AG20443 (cell line): ENCODE measurements at regions not wholly inside any gene's neighbourhood (a gene's known extent, or its start where the extent isn't known, plus 50 kb on each side); places are given as distances from the start of the nearest gene placed in this dataset.
"Not testable (repeated sequence)": the region's sequence is repeated elsewhere in the genome, so short reads cannot be mapped to it uniquely, and the experiment has no call there.

Experiments used
- DNase-seq: peaks from one replicate; pipeline ENCODE4 v3.0.0; 2012; ENCODE audit warnings: low spot score, mixed read lengths

- no peak for DNase-seq
Observed at GRCh38 chr22:44650806-44651205, 51.2 kb upstream of the PRR5 start.

GRCh38 chr22:44648821-44649565 is 53.0 kb upstream of the PRR5 start:
- peak; percentile 91 for DNase-seq

- DNase-seq = peak; percentile 76
Observed at GRCh38 chr22:44648085-44648820, 53.8 kb upstream of the PRR5 start.

- no peak for DNase-seq
Observed at GRCh38 chr22:44647141-44647540, 54.9 kb upstream of the PRR5 start.

GRCh38 chr22:44646668-44647067 is 55.3 kb upstream of the PRR5 start:
- DNase-seq = no peak

GRCh38 chr22:44646141-44646540 is 55.9 kb upstream of the PRR5 start:
- DNase-seq = no peak

- no peak for DNase-seq
Observed at GRCh38 chr22:44645531-44645930, 56.5 kb upstream of the PRR5 start.

GRCh38 chr22:44645083-44645482 is 56.9 kb upstream of the PRR5 start:
- no peak for DNase-seq

GRCh38 chr22:44643526-44644101 is 58.4 kb upstream of the PRR5 start:
- not testable (repeated sequence) for DNase-seq

GRCh38 chr22:44642096-44642644 is 59.8 kb upstream of the PRR5 start:
- no peak for DNase-seq

- no peak for DNase-seq
Observed at GRCh38 chr22:44640618-44641155, 61.3 kb upstream of the PRR5 start.

- no peak for DNase-seq
Observed at GRCh38 chr22:44639891-44640617, 62.0 kb upstream of the PRR5 start.

GRCh38 chr22:44638971-44639760 is 62.8 kb upstream of the PRR5 start:
- peak; percentile 61 for DNase-seq

- DNase-seq = not testable (repeated sequence)
Observed at GRCh38 chr22:44636502-44637206, 65.3 kb upstream of the PRR5 start.

- DNase-seq = not testable (repeated sequence)
Observed at GRCh38 chr22:44635567-44635966, 66.4 kb upstream of the PRR5 start.

GRCh38 chr22:44634426-44635321 is 67.3 kb upstream of the PRR5 start:
- DNase-seq = no peak

- no peak for DNase-seq
Observed at GRCh38 chr22:44633647-44634046, 68.4 kb upstream of the PRR5 start.

- no peak for DNase-seq
Observed at GRCh38 chr22:44632541-44633396, 69.2 kb upstream of the PRR5 start.
